MM.1S (cell line): ENCODE measurements at regions not wholly inside any gene's neighbourhood (a gene's known extent, or its start where the extent isn't known, plus 50 kb on each side); places are given as distances from the start of the nearest gene placed in this dataset.
"Not testable (repeated sequence)": the region's sequence is repeated elsewhere in the genome, so short reads cannot be mapped to it uniquely, and the experiment has no call there.

Experiments
- DNase-seq: peaks from one replicate; pipeline ENCODE4 v3.0.0-alpha.2; 2015
- H2AFZ ChIP-seq: fragments of 300-600 bp; sonication (generic); 2 replicates; pipeline ENCODE4 v1.6.0; 2016; ENCODE audit warnings: antibody characterized with exemption, low read length
- H3F3A ChIP-seq: fragments of 300-600 bp; sonication (generic); 2 replicates; pipeline ENCODE4 v1.6.1; 2016; ENCODE audit warnings: mild to moderate bottlenecking, antibody characterized with exemption, low read length, moderate library complexity, mixed read lengths; ENCODE audit not compliant: insufficient read depth
- H3K27ac ChIP-seq: fragments of 300-600 bp; sonication (generic); 2 replicates; pipeline ENCODE4 v1.5.1; 2016; ENCODE audit warnings: mild to moderate bottlenecking, low read length
- H3K27me3 ChIP-seq: fragments of 300-600 bp; sonication (generic); replicated peaks from 2 replicates; pipeline ENCODE4 v1.6.0; 2016; ENCODE audit warnings: low read length; ENCODE audit not compliant: insufficient read depth
- H3K36me3 ChIP-seq: fragments of 300-600 bp; sonication (generic); replicated peaks from 2 replicates; pipeline ENCODE4 v1.6.1; 2016; ENCODE audit warnings: mild to moderate bottlenecking, low read length, mixed read lengths; ENCODE audit not compliant: insufficient read depth
- H3K4me1 ChIP-seq: fragments of 300-600 bp; sonication (generic); 2 replicates; pipeline ENCODE4 v1.6.1; 2016; ENCODE audit warnings: low read length, mixed read lengths
- H3K4me2 ChIP-seq: fragments of 300-600 bp; sonication (generic); 2 replicates; pipeline ENCODE4 v1.6.0; 2016; ENCODE audit warnings: low read depth, low read length
- H3K4me3 ChIP-seq: fragments of 300-600 bp; sonication (generic); 2 replicates; pipeline ENCODE4 v1.5.1; 2016; ENCODE audit warnings: low read length, mixed read lengths
- H3K79me2 ChIP-seq: fragments of 300-600 bp; sonication (generic); 2 replicates; pipeline ENCODE4 v1.6.1; 2016; ENCODE audit warnings: mixed run types, low read length, mixed read lengths
- H3K9ac ChIP-seq: fragments of 300-600 bp; sonication (generic); 2 replicates; pipeline ENCODE4 v1.6.1; 2016; ENCODE audit warnings: low read length, mixed read lengths
- H3K9me2 ChIP-seq: fragments of 300-600 bp; sonication (generic); replicated peaks from 2 replicates; pipeline ENCODE4 v1.6.1; 2016; ENCODE audit warnings: mild to moderate bottlenecking, low read length, mixed read lengths; ENCODE audit not compliant: insufficient read depth
- H3K9me3 ChIP-seq: fragments of 300-600 bp; sonication (generic); replicated peaks from 2 replicates; pipeline ENCODE4 v1.6.1; 2016; ENCODE audit warnings: mild to moderate bottlenecking, low read length, mixed read lengths; ENCODE audit not compliant: insufficient read depth
- H4K20me1 ChIP-seq: fragments of 300-600 bp; sonication (generic); 2 replicates; pipeline ENCODE4 v1.6.1; 2016; ENCODE audit warnings: mild to moderate bottlenecking, low read length, moderate library complexity, mixed read lengths; ENCODE audit not compliant: insufficient read depth
- CTCF ChIP-seq: fragments of 300-600 bp; sonication (generic); IDR thresholded peaks from 2 replicates; pipeline ENCODE4 v1.5.1; 2016; ENCODE audit warnings: antibody characterized with exemption, low read length, mixed read lengths
- EZH2 ChIP-seq: fragments of 300-600 bp; sonication (generic); optimal IDR thresholded peaks from 2 replicates; pipeline ENCODE3; 2017; ENCODE audit warnings: low read depth, mild to moderate bottlenecking, antibody characterized with exemption, low read length, mixed read lengths
- EZH2phosphoT487 ChIP-seq: fragments of 300-600 bp; sonication (generic); IDR thresholded peaks from 2 replicates; pipeline ENCODE4 v1.6.1; 2018; ENCODE audit warnings: antibody characterized with exemption, low read length

DNA sequence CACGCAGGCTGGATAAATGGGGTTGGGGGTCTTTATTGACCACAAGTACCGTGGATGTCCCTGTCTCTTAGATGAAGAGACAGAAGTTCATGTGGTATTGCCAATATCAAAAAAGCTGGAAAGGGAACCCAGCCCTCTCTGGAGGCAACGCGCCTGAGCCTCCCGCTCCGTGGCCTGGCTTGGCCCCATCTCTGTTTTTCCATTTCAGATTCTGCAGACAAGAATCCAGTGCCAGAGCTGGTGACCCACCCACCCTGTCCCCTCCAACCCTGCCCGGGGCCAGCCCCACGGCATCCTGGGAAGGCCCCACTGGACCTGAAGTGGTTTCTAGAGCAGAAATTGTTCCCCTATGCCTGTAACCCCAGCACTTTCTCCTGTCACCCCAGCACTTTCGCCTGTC is 57.7 kb downstream of the PTPRS start:
- H3K9me2 ChIP-seq, result no peaks in the 10 kb centered on the region
- H3K27me3 ChIP-seq, result peaks cover 91% of the 10 kb centered on the region
- TF ChIP-seq CTCF (no peak), EZH2phosphoT487 (no peak), EZH2 (no peak)
- H3K9ac ChIP-seq, result no peak overlapping the region
- H3K79me2 ChIP-seq, result no peaks in the 10 kb centered on the region
- H3K4me2 ChIP-seq, result no peak overlapping the region
- no peaks in the 10 kb centered on the region for H3K36me3 ChIP-seq
- no peak for DNase-seq
- no peak overlapping the region for H3K27ac ChIP-seq
- H3K4me3 ChIP-seq, result no peak overlapping the region
- no peaks in the 10 kb centered on the region for H4K20me1 ChIP-seq
- no peaks in the 10 kb centered on the region for H3F3A ChIP-seq
- peaks cover 10% of the 10 kb centered on the region for H3K4me1 ChIP-seq
- H3K9me3 ChIP-seq, result no peaks in the 10 kb centered on the region
- H2AFZ ChIP-seq, result no peak overlapping the region

- no peak overlapping the region for H3K27ac ChIP-seq
- H3K36me3 ChIP-seq, result no peaks in the 10 kb centered on the region
- no peaks in the 10 kb centered on the region for H3F3A ChIP-seq
- H3K4me3 ChIP-seq, result no peak overlapping the region
- H3K4me1 ChIP-seq, result no peaks in the 10 kb centered on the region
- H3K9me3 ChIP-seq, result no peaks in the 10 kb centered on the region
- TF ChIP-seq EZH2 (no peak), EZH2phosphoT487 (no peak), CTCF (no peak)
- no peaks in the 10 kb centered on the region for H3K79me2 ChIP-seq
- no peaks in the 10 kb centered on the region for H3K9me2 ChIP-seq
- no peaks in the 10 kb centered on the region for H4K20me1 ChIP-seq
- no peak overlapping the region for H3K4me2 ChIP-seq
- DNase-seq, result no peak
- peaks cover 95% of the 10 kb centered on the region for H3K27me3 ChIP-seq
- no peak overlapping the region for H3K9ac ChIP-seq
- H2AFZ ChIP-seq, result no peak overlapping the region
Measured at GRCh38 chr19:5281588-5281987, 59.0 kb downstream of the PTPRS start.

DNA sequence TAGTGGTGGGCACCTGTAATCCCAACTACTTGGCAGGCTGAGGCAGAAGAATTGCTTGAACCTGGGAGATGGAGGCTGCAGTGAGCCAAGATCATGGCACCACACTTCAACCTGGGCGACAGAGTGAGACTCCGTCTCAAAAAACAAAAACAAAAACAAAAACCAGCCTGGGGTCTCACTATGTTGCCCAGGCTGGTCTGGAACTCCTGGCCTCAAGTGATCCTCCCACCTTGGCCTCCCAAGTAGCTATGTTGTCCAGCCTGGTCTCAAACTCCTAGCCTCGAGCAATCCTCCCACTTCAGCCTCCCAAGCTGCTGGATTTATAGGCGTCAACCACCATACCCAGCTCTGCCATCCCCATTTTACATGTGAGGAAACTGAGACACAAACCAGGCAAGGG is 64.9 kb downstream of the PTPRS start:
- H3K9me3 ChIP-seq, H3K4me2 ChIP-seq, DNase-seq, H4K20me1 ChIP-seq, H3K9ac ChIP-seq, H3K36me3 ChIP-seq, H3K9me2 ChIP-seq, H3K4me1 ChIP-seq, H3K27ac ChIP-seq, H2AFZ ChIP-seq, H3F3A ChIP-seq, H3K79me2 ChIP-seq, H3K4me3 ChIP-seq: not testable (repeated sequence)
- peaks cover 86% of the 10 kb centered on the region for H3K27me3 ChIP-seq

- no peak overlapping the region for H3K9ac ChIP-seq
- no peak for TF ChIP-seq EZH2
- TF ChIP-seq EZH2phosphoT487, result no peak
- TF ChIP-seq CTCF, result no peak
- DNase-seq, result no peak
- H2AFZ ChIP-seq, result no peak overlapping the region
- no peaks in the 10 kb centered on the region for H3K9me3 ChIP-seq
- H3K79me2 ChIP-seq, result no peaks in the 10 kb centered on the region
- H3K4me1 ChIP-seq, result no peaks in the 10 kb centered on the region
- no peak overlapping the region for H3K4me2 ChIP-seq
- no peaks in the 10 kb centered on the region for H3K9me2 ChIP-seq
- H3K27me3 ChIP-seq, result peaks cover 84% of the 10 kb centered on the region
- no peak overlapping the region for H3K4me3 ChIP-seq
- no peak overlapping the region for H3K27ac ChIP-seq
- no peaks in the 10 kb centered on the region for H3K36me3 ChIP-seq
- no peaks in the 10 kb centered on the region for H4K20me1 ChIP-seq
- no peaks in the 10 kb centered on the region for H3F3A ChIP-seq
Measured at GRCh38 chr19:5273782-5274181, 66.8 kb downstream of the PTPRS start.
